ENCODE measurements at regions not wholly inside any gene's neighbourhood (a gene's known extent, or its start where the extent isn't known, plus 50 kb on each side); places are given as distances from the start of the nearest gene placed in this dataset.

- DNase-seq (ENCODE audit: low read depth), result no peak
- no peak overlapping the region for H3K4me3 ChIP-seq (ENCODE audit: low read depth, low read length)
- TF ChIP-seq, protein P1, sequence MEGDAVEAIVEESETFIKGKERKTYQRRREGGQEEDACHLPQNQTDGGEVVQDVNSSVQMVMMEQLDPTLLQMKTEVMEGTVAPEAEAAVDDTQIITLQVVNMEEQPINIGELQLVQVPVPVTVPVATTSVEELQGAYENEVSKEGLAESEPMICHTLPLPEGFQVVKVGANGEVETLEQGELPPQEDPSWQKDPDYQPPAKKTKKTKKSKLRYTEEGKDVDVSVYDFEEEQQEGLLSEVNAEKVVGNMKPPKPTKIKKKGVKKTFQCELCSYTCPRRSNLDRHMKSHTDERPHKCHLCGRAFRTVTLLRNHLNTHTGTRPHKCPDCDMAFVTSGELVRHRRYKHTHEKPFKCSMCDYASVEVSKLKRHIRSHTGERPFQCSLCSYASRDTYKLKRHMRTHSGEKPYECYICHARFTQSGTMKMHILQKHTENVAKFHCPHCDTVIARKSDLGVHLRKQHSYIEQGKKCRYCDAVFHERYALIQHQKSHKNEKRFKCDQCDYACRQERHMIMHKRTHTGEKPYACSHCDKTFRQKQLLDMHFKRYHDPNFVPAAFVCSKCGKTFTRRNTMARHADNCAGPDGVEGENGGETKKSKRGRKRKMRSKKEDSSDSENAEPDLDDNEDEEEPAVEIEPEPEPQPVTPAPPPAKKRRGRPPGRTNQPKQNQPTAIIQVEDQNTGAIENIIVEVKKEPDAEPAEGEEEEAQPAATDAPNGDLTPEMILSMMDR (IDR thresholded peaks at IDR 0.05; ENCODE audit: low read depth, low read length, missing control alignments), result no peak
Measured at GRCh38 chr7:8378349-8379019, 54.9 kb upstream of the NXPH1 start.

DNA sequence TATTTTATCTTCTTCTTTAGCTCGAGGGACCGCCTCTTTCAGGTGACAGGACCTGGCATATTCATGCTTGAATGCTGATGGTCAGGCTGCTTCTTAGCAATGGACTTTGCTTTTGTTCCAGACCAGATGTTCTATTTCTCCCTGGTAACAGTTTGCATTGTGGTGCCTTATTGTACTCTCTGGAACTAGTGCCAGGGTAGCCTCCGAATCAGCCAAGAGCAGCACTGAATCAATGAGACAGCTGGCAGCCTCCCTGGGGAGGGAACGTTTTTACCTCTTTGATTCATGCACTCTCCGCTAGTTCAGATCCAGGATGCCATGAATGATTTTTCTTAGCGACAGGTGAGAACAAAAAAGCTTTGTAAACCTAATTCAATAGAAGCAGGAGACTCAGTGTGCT is 54.1 kb upstream of the NXPH1 start:
- TF ChIP-seq, protein P1 (IDR thresholded peaks at IDR 0.05; ENCODE audit: low read depth, low read length, missing control alignments), result no peak
- no peak for DNase-seq (ENCODE audit: low read depth)
- H3K4me3 ChIP-seq (ENCODE audit: low read depth, low read length), result no peak overlapping the region

DNA sequence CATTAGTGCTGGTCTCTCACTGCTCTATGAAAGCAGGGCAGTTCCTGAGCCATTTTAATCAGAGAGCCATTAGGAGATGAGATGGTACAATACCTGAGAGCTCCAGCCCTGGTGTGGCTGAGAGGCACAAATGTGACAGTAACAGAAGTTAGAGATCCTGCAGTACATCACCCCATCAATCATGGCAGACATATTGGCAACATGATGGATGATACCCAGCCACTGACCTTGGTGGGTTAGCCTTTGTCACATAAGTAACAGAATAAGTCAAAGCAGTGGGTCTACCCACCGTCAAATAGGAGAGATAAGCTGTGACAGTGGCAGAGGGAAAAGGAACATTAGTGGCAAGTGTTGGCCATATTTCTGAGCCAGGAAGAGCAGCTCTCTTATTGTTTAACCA is 53.3 kb upstream of the NXPH1 start:
- no peak for DNase-seq (ENCODE audit: low read depth)
- no peak overlapping the region for H3K4me3 ChIP-seq (ENCODE audit: low read depth, low read length)
- TF ChIP-seq, protein P1 (IDR thresholded peaks at IDR 0.05; ENCODE audit: low read depth, low read length, missing control alignments), result no peak

DNA sequence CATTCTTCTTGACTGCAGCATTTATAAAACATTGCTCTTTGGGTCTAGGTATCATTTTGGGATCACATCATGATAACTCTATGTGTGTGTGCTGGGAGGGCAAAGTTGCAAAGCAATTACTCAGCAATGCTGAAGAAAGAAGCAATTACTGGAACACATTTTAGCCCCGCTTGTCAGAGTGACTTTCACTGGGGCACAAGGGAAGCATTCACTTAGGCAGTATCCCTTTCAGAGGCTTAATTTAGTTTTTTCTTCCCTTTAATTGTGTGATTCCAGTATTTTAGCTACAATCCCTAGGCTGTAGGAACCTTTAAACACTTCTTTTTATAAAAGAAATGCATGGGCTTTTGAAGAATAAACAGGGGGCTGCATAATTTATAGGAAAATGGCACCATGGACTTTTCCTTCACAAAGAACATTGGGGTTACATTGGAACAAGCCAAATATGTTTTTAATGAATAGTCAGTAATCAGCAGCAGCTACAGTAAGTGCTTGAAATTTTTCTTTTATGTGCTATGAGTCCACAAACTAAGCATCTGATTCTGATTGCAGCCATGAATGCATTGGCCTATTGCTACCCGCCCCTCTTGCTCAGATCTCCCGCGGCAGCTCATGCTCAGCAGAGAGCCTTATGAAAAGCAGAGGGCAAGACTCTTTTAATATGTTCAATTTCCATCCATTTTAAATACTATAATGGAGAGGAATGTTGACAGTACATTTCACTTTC is 51.2 kb upstream of the NXPH1 start:
- DNase-seq (ENCODE audit: low read depth), result no peak
- no peak overlapping the region for H3K4me3 ChIP-seq (ENCODE audit: low read depth, low read length)
- TF ChIP-seq, protein P1 (IDR thresholded peaks at IDR 0.05; ENCODE audit: low read depth, low read length, missing control alignments), result no peak

All from GM12864 (cell line).